ENCODE measurements at regions not wholly inside any gene's neighbourhood (a gene's known extent, or its start where the extent isn't known, plus 50 kb on each side); places are given as distances from the start of the nearest gene placed in this dataset.

GRCh38 chr3:106673926-106674569 is 703.2 kb upstream of the CCDC54 start:
- DNase-seq (ENCODE audit: low read depth in 4 of 4, low spot score in 1 of 4), result no peak

- no peak for DNase-seq (ENCODE audit: low read depth in 4 of 4, low spot score in 1 of 4)
Measured at GRCh38 chr3:106675451-106675850, 701.8 kb upstream of the CCDC54 start.

DNA sequence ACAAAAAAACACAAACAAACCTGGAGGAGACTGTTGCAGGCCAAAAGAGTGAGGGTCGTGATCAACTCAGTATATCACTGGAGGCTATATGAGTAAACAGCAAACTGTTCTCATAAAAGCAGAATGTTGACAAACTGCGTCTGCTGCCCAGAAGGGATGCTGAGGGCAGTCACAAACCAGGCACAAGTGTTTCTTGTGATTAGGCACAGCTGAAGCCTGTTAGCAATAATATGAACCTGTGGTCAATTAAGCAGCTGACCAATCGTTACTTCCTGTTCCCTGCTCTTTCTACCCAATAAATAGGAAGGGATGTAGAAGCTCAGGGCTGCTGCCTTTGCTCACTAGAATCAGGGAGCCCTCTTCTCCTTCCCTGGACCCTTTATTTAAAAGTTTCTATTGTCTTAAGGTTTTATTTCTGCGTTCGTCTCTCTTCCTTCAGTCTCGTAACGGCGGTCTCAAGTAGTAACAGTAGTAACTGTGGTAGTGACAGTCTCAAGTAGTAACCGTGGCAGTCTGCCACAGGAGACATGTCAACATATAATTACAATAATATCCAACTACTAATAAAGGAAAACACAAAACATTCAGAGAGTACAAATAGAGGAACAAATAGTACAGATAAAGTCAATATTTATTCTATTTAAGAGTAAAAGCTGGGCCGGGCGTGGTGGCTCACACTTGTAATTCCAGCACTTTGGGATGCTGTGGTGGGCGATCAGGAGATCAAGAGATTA is 698.4 kb upstream of the CCDC54 start:
- no peak for DNase-seq (ENCODE audit: low read depth in 4 of 4, low spot score in 1 of 4)

DNA sequence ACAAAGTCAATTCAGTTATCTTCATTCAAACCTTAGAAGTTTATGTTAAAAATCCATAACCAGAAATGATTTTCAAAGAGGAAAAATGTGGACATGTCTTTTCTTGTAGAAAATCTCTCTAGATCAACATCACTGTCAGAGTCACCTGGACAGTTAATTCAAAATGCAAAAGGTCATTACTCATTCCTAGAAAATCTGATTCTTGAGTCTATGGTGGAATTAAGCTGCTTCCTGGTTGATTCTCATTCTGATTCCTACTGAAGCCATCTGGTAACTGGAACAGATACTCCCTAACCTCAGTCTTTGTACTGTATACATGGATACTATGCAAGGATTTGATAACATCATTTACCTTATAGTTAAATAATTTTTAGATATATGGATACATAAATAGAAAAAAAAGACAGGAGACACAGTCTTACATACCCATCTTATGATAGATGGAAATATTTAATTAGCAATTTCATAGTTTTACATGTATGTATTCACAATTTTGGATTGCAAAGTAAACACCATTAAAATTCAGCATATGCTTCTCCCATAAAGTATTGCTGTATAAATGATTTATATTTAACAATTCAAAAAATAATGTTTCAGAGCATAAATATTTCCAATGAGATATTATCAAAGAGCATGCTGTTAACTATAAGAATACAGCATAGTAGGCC is 693.2 kb upstream of the CCDC54 start:
- no peak for DNase-seq (ENCODE audit: low read depth in 4 of 4, low spot score in 1 of 4)

DNA sequence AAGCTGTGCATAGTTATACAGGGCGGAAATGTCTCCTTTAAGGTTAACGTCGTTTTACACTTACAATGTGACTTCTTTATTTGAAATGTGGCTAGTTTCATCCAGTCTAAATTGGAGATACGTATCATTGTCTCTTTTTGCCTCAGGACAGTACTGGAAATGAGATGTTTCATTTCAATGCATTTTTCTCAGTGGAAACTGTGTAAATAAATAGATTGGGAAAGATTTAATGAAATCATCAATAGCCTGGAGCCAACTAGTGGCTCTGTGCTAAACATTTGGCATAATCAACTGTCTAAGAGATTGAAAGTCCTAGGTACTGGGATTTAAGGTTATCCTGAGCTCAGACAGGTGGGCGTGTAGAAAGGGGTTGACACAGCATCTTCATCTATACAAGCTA is 691.5 kb upstream of the CCDC54 start:
- no peak for DNase-seq (ENCODE audit: low read depth in 4 of 4, low spot score in 1 of 4)

DNA sequence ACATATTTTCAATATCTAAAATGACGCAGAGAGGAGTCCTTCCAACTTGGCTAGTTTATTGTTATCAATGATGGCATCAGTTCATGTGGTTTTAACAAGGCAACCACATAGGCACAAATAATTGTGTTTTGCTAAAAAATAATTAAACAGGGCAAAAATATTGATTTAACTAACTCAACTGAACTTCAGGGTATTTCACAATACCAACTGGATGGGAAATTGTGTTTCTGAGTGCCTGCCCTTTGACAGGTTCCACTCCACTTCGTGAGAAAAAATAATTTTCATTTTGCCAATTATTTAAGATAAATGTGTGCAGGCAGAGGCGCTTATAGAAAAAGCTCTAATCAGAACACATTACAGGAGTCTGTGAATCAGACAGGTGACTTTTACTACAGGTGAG is 689.3 kb upstream of the CCDC54 start:
- DNase-seq (ENCODE audit: low read depth in 4 of 4, low spot score in 1 of 4), result no peak

- no peak for DNase-seq (ENCODE audit: low read depth in 4 of 4, low spot score in 1 of 4)
Measured at GRCh38 chr3:106688464-106688863, 688.8 kb upstream of the CCDC54 start.

DNA sequence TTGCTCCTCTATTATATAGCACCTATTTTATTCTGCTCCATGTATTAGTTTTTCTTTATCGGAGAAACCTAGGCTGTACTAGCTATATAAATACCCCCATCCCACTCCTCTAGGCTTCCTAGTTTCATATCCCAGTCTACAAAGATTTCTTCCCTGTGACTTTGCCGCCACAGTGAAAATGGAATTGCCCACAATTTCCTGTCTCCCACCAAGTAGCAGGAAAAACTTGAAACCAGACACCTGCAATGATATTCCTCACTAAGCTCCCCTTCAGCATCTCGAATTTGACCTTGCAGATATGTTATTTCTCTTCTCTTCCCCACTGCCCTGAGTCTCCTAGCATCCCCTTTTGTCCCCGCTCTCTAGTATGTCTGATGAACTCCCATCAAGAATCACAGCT is 685.8 kb upstream of the CCDC54 start:
- DNase-seq (ENCODE audit: low read depth in 4 of 4, low spot score in 1 of 4), result no peak

GRCh38 chr3:106692624-106693023 is 684.6 kb upstream of the CCDC54 start:
- no peak for DNase-seq (ENCODE audit: low read depth in 4 of 4, low spot score in 1 of 4)

DNA sequence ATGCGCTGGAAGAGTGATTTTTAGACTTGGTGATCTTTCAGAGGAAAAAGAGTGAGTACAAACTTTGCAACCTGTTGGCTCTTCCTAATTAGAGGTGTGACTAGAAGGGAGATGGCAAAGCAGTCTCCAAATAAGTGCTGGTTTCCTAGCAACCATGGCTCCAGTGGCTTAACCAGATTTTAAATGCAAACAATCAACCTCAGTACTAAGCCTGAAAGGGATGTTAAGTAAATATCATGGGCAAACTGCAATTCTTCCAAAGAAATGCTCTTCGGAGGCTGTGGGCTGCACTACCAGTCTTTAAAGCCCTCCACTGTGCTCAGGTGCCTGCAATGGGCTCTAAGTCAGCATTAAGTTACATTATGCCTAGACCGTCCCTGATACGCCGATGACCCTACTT is 678.1 kb upstream of the CCDC54 start:
- no peak for DNase-seq (ENCODE audit: low read depth in 4 of 4, low spot score in 1 of 4)

DNA sequence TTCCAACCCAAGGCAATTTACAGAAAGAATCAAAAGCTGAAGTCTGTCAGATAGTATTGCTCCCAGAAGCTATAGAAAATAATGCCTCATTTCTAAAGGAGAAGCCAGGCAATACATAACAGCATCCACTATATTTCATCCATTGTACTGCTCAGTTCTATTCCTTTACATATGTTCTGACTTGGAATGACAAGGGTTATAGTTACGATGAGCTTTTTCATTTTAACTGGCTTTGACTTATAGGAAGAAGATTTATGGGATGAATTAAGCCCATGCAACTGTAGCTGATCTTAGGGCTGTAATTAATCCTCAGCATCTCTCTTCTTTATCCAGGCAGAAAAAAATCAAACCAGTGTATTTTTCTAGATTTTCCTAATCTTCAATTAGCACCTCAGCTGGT is 676.3 kb upstream of the CCDC54 start:
- DNase-seq (ENCODE audit: low read depth in 4 of 4, low spot score in 1 of 4), result no peak

- DNase-seq (ENCODE audit: low read depth in 4 of 4, low spot score in 1 of 4), result no peak
Measured at GRCh38 chr3:106703524-106703923, 673.7 kb upstream of the CCDC54 start.

GRCh38 chr3:106707347-106707746 is 669.9 kb upstream of the CCDC54 start:
- no peak for DNase-seq (ENCODE audit: low read depth in 4 of 4, low spot score in 1 of 4)

DNA sequence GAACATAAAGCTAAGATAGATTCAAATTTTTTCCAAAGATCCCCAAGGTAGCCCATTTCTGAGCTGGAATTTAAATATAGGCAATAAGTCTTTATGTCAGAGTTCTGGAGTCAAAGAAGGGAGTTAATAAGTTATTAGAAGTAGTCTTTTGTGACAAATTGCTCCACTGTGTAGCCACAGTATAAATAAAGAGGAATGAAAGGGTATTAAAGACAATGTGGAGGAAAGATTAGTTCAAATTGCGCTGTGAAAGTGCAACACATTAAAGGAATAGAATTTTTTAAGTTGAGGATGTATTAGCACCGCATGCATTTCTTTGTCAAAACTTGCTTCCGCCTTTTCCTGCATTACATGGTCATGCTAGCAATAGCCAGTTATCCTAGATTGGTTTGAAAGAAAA is 666.6 kb upstream of the CCDC54 start:
- DNase-seq (ENCODE audit: low read depth in 4 of 4, low spot score in 1 of 4), result no peak

DNA sequence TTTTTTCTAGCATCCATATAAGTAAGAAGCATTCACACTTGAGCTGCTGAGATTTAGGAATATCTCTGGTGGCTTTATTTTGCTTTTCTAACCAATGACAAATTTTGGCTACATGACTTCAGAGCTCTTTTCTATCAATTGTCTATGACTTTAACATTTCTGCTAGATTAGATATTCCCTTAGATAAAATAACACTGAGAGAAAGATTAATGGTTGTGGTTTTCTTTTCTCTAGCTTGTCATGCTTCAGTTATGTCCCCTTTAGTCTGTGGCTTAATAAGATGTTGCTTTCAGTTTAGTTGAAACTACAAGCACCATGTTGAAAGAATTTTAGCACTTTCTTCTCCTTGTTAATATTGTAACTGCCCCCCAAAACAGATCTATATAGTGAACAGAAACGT is 665.6 kb upstream of the CCDC54 start:
- no peak for DNase-seq (ENCODE audit: low read depth in 4 of 4, low spot score in 1 of 4)

GRCh38 chr3:106714400-106714799 is 662.8 kb upstream of the CCDC54 start:
- no peak for DNase-seq (ENCODE audit: low read depth in 4 of 4, low spot score in 1 of 4)

GRCh38 chr3:106715286-106715685 is 662.0 kb upstream of the CCDC54 start:
- DNase-seq (ENCODE audit: low read depth in 4 of 4, low spot score in 1 of 4), result no peak

- no peak for DNase-seq (ENCODE audit: low read depth in 4 of 4, low spot score in 1 of 4)
Measured at GRCh38 chr3:106717178-106717780, 660.0 kb upstream of the CCDC54 start.

GRCh38 chr3:106719077-106719476 is 658.2 kb upstream of the CCDC54 start:
- DNase-seq (ENCODE audit: low read depth in 4 of 4, low spot score in 1 of 4), result no peak

DNA sequence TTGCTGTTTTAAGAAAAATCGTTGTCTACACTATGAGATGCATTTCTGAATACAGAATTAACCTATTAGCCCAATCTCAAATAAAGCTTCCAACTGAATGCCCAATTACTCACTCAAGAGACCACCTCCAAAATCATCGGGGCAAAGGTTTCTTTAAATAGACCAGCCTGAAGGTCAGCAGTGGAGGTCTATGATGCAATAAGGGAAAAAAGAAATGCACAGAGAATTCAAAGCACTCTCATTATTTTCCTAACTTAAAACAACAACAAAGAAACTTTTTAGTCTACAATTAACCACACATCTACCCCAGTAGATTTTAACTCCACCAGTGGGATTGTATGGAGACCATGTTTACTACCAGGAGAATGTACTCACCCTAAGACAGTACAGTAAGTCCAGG is 657.7 kb upstream of the CCDC54 start:
- DNase-seq (ENCODE audit: low read depth in 4 of 4, low spot score in 1 of 4), result no peak

GRCh38 chr3:106720510-106720909 is 656.7 kb upstream of the CCDC54 start:
- no peak for DNase-seq (ENCODE audit: low read depth in 4 of 4, low spot score in 1 of 4)

- no peak for DNase-seq (ENCODE audit: low read depth in 4 of 4, low spot score in 1 of 4)
Measured at GRCh38 chr3:106725566-106725965, 651.7 kb upstream of the CCDC54 start.
